Type B pancreatic cell (in vitro differentiated cells): ENCODE measurements at regions not wholly inside any gene's neighbourhood (a gene's known extent, or its start where the extent isn't known, plus 50 kb on each side); places are given as distances from the start of the nearest gene placed in this dataset.
A peak's percentile ranks its signal among the peaks of the same experiment; 100 is the strongest.

Experiments
- DNase-seq: peaks from one replicate; pipeline ENCODE4 v3.0.0; 2021; ENCODE audit warnings: mixed read lengths; ENCODE audit not compliant: unreplicated experiment; ENCODE audit errors: extremely low spot score
- H3K27ac Mint-ChIP-seq: 2 replicates; pipeline ENCODE4 v1.8.0; 2021; ENCODE audit warnings: mild to moderate bottlenecking, mixed read lengths
- H3K27me3 Mint-ChIP-seq: 2 replicates; pipeline ENCODE4 v1.8.0; 2021; ENCODE audit warnings: mixed read lengths
- H3K36me3 Mint-ChIP-seq: 2 replicates; pipeline ENCODE4 v1.8.0; 2021; ENCODE audit warnings: mixed read lengths
- H3K4me1 Mint-ChIP-seq: one replicate; pipeline ENCODE4 v1.8.0; 2021; ENCODE audit warnings: mixed read lengths; ENCODE audit not compliant: unreplicated experiment
- H3K4me3 Mint-ChIP-seq: 2 replicates; pipeline ENCODE4 v1.8.0; 2021; ENCODE audit warnings: mild to moderate bottlenecking, mixed read lengths
- H3K9me3 Mint-ChIP-seq: 2 replicates; pipeline ENCODE4 v1.8.0; 2021; ENCODE audit warnings: mixed read lengths
- CTCF ChIP-seq: fragments of 200-600 bp; sonication (generic); conservative IDR thresholded peaks from 2 replicates; pipeline ENCODE4 v1.5.0; 2021; ENCODE audit warnings: antibody characterized with exemption, mild to moderate bottlenecking

GRCh38 chrX:4397471-4397870 lies 684.0 kb upstream of the PRKX start:
- no peaks in the 10 kb centered on the region for H3K9me3 Mint-ChIP-seq
- H3K27ac Mint-ChIP-seq = no peak overlapping the region
- no peaks in the 10 kb centered on the region for H3K36me3 Mint-ChIP-seq
- no peaks in the 10 kb centered on the region for H3K4me1 Mint-ChIP-seq
- H3K4me3 Mint-ChIP-seq = no peak overlapping the region
- TF ChIP-seq CTCF = no peak
- DNase-seq = no peak
- H3K27me3 Mint-ChIP-seq = peaks cover 5% of the 10 kb centered on the region

GRCh38 chrX:4382273-4382672 lies 668.8 kb upstream of the PRKX start:
- H3K27ac Mint-ChIP-seq = no peak overlapping the region
- DNase-seq = no peak

GRCh38 chrX:4380710-4381109 lies 667.3 kb upstream of the PRKX start:
- H3K36me3 Mint-ChIP-seq = peaks cover 7% of the 10 kb centered on the region
- H3K9me3 Mint-ChIP-seq = peaks cover 21% of the 10 kb centered on the region
- no peak for DNase-seq
- H3K27ac Mint-ChIP-seq = no peak overlapping the region
- H3K27me3 Mint-ChIP-seq = no peaks in the 10 kb centered on the region
- H3K4me1 Mint-ChIP-seq = no peaks in the 10 kb centered on the region
- H3K4me3 Mint-ChIP-seq = no peak overlapping the region
- TF ChIP-seq CTCF = no peak

More at GRCh38 chrX:4382273-4382672, 668.8 kb upstream of the PRKX start:
- H3K9me3 Mint-ChIP-seq = peaks cover 21% of the 10 kb centered on the region
- no peaks in the 10 kb centered on the region for H3K4me1 Mint-ChIP-seq
- peaks cover 7% of the 10 kb centered on the region for H3K36me3 Mint-ChIP-seq
- H3K27me3 Mint-ChIP-seq = no peaks in the 10 kb centered on the region
- TF ChIP-seq CTCF = no peak
- no peak overlapping the region for H3K4me3 Mint-ChIP-seq

- Mint-ChIP-seq H3K4me3 (peak overlapping the region; percentile 61), H3K9me3 (peaks cover 17% of the 10 kb centered on the region), H3K27me3 (no peaks in the 10 kb centered on the region), H3K27ac (peak overlapping the region; percentile 99), H3K36me3 (peaks cover 7% of the 10 kb centered on the region), H3K4me1 (no peaks in the 10 kb centered on the region)
- no peak for DNase-seq
- TF ChIP-seq CTCF = no peak
These were observed 665.6 kb upstream of the PRKX start for GRCh38 chrX:4379071-4379470.

- Mint-ChIP-seq H3K4me1 (no peaks in the 10 kb centered on the region), H3K27me3 (no peaks in the 10 kb centered on the region), H3K9me3 (peaks cover 10% of the 10 kb centered on the region), H3K36me3 (peaks cover under 1% of the 10 kb centered on the region), H3K27ac (no peak overlapping the region), H3K4me3 (no peak overlapping the region)
- DNase-seq = no peak
- TF ChIP-seq CTCF = no peak
These were observed 660.3 kb upstream of the PRKX start for GRCh38 chrX:4373791-4374190.

GRCh38 chrX:4358577-4358976 lies 645.1 kb upstream of the PRKX start:
- Mint-ChIP-seq H3K4me1 (no peaks in the 10 kb centered on the region), H3K27me3 (no peaks in the 10 kb centered on the region), H3K4me3 (no peak overlapping the region), H3K9me3 (no peaks in the 10 kb centered on the region), H3K36me3 (no peaks in the 10 kb centered on the region), H3K27ac (no peak overlapping the region)
- TF ChIP-seq CTCF = no peak
- no peak for DNase-seq
